ENCODE measurements at regions not wholly inside any gene's neighbourhood (a gene's known extent, or its start where the extent isn't known, plus 50 kb on each side); places are given as distances from the start of the nearest gene placed in this dataset.

GRCh38 chr16:8377864-8378263, 212.4 kb downstream of the TMEM114 start:
- CTCF ChIA-PET, result no interaction called here
- POLR2A ChIA-PET, result no interaction called here

GRCh38 chr16:8376858-8377257, 213.5 kb downstream of the TMEM114 start:
- POLR2A ChIA-PET, result no interaction called here
- CTCF ChIA-PET, result no interaction called here

DNA sequence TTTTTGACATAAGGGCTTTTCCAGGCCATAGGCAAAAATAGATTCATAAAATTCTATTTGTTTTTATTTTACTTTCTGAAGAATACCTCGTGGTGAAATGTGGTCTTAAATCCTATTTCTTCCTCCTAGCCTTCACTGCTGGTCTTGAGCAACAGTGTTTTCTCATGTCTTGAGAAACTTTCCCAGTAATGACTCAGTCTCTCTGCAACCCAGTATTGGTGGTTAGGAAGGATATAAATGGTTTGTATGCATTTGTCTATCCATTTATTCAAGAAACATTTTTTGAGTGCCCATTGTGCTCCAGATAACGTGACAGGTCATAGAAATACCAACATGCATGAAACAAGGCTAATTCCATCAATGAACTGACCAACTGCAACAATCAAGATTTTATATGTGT, 213.9 kb downstream of the TMEM114 start:
- ChIA-PET CTCF (no interaction called here), POLR2A (no interaction called here)

- ChIA-PET CTCF (no interaction called here), POLR2A (no interaction called here)
Observed at GRCh38 chr16:8375232-8375587, 215.1 kb downstream of the TMEM114 start.

DNA sequence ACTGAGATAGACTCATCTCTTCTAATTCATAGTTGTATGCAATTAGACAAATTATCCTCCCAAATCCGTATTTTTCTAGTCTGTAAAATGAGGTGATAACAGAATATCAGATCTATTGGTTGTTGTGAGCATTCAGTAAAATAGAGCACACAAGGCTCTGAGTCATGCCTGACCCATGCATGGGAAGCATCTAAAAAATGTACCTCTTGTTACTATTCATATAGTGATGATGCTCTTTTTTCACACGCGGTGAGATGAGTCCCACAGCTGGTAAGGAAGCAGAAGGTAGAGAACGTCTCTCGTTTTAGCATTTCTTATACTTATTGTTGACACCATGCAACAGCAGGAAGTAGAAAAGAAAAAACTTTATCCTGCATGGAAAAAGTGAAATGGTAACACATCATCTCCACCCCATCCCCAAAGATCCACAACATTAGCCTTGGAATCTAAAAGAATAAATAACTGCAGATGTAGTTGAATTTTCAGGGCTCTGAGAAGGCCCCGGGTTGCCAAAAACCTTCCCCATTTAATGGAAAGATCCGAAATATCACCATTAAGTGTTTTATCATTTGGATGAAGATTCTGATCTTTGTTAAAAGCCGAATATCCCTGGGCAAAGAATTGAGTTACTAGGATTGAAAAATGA, 215.6 kb downstream of the TMEM114 start:
- POLR2A ChIA-PET, result no interaction called here
- CTCF ChIA-PET, result no interaction called here

DNA sequence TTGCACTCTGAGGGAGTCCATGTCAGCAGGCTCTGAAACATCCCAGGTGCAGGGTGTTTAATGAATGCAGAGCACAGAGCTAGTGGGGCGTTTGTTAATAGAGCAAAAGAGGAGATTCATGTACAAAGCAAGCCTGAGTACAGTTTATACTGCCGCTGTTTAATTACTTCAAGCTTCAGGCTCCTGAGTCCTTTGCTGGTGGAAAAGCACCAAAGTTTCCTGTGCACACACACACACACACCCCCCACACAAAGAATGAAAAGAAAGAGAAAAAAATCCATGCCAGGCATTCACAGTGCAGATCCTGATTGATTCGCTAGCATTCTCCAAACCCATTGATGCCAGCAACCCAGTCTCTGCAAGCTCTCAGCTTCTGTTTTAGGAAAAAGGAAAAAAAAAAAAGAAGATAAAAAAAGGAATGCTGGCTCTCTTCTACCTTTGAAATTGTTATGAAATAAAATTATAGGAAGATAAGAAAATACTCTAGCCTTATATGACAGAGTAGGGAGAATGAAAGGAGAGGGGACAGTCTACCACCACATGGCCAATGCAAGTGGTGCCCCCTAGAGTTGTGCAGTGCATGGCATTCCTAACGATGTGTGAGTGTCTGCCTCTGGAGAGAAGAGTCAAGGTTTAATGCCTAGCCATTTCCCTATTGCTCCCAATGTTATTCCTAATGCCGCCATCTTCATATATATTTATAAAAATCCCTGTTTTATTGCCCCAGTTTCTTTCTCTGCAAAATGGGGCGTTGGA, 216.5 kb downstream of the TMEM114 start:
- POLR2A ChIA-PET, result no interaction called here

DNA sequence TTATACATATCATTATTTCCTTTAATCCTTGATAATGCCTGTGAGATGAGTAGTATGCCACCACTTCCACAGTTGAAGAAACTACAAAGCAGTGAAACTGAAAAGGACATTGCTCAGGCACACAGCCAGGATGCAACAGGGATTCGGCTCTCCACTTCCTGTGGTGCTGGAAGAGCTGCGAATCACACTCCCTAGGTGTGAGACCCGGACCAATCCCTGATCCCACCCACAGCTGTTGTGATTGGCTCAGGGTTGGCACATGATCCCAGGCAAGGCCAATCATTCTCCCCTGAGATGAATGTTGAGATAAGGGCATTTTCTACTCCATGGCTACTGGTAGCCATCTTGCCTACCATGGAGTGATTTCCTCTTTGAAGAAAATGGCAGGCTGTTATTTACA, 218.2 kb downstream of the TMEM114 start:
- CTCF ChIA-PET, result no interaction called here
- POLR2A ChIA-PET, result no interaction called here

More for the DNA sequence above, 216.5 kb downstream of the TMEM114 start:
- CTCF ChIA-PET, result no interaction called here

GRCh38 chr16:8370374-8371270, 219.7 kb downstream of the TMEM114 start:
- POLR2A ChIA-PET, result no interaction called here
- CTCF ChIA-PET, result no interaction called here

GRCh38 chr16:8358937-8359336, 231.4 kb downstream of the TMEM114 start:
- POLR2A ChIA-PET, result no interaction called here
- CTCF ChIA-PET, result no interaction called here

DNA sequence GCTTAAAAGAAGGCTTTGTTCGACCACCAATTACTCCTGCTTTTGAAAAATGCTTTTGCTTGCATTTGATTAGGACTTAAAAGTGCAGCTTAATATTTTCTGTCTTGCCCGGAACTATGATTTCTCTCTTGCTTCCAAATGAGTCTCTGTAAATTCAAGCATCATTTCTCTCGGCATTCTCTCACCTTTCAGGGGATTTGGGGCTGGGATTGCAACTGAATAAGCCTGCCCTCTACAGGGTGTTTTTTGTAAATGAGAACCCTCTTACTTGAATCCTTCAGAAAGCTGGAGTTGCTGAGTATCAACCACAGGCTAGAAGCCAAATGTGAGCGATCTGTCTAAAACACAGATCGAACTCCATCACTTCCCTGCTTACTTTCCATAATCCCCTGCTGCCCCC, 234.6 kb downstream of the TMEM114 start:
- CTCF ChIA-PET, result interaction anchor here (0.7 kb wide), 1 partner anchor 22 kb away, joined by 3 read pairs; no protein-coding TSS in a partner anchor

GRCh38 chr16:8346294-8346693, 244.0 kb downstream of the TMEM114 start:
- ChIA-PET POLR2A (no interaction called here), CTCF (no interaction called here)

More for the DNA sequence above, 234.6 kb downstream of the TMEM114 start:
- POLR2A ChIA-PET, result no interaction called here

GRCh38 chr16:8342276-8342675, 248.0 kb downstream of the TMEM114 start:
- ChIA-PET CTCF (no interaction called here), POLR2A (no interaction called here)

DNA sequence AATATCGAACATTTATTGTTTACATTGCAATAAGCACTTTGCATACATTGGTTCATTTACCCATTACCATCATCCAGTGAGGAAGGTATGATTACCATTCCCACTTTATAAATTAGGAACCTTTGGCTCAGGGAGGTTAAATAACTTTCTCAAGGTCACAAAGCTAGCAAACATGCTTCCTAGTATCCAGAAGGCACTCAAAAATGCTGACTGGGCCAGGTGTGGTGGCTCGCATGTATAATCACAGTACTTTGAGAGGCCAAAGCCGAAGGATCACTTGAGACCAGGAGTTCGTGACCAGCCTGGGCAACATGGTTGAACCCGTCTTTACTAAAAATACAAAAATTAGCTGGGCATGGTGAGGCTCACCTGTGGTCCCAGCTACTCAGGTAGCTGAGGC, 259.6 kb downstream of the TMEM114 start:
- ChIA-PET CTCF (interaction anchor here (1.4 kb wide), 1 partner anchor 20 kb away, joined by 3 read pairs; no protein-coding TSS in a partner anchor), POLR2A (no interaction called here)

DNA sequence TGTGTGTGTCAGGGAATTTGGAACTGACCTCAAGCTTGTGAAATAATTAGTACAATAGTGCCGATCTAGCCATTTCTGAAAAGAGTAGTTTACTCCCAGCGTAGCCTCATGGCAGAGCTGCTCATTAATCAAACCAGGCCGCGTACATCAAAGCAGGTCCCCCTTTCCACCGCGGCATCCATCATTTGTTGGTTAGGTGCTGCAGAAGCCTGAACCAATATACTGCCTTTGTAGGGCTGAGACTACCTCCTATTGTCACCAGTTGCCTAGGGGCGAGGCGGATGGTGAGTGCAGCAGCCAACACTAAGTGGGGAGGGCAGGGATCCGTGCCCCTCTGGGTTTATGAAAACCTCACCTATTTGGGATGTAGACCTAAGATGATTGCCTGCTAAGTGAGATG, 264.1 kb downstream of the TMEM114 start:
- POLR2A ChIA-PET, result no interaction called here
- CTCF ChIA-PET, result no interaction called here

- ChIA-PET POLR2A (no interaction called here), CTCF (no interaction called here)
Observed at GRCh38 chr16:8323153-8323552, 267.2 kb downstream of the TMEM114 start.

GRCh38 chr16:8320131-8320530, 270.2 kb downstream of the TMEM114 start:
- POLR2A ChIA-PET, result no interaction called here
- CTCF ChIA-PET, result no interaction called here

- CTCF ChIA-PET, result interaction anchor here (0.9 kb wide), 1 partner anchor 20 kb away, joined by 3 read pairs; no protein-coding TSS in a partner anchor
- POLR2A ChIA-PET, result no interaction called here
Observed at GRCh38 chr16:8310816-8311215, 279.5 kb downstream of the TMEM114 start.

- ChIA-PET CTCF (interaction anchor here (0.9 kb wide), 1 partner anchor 20 kb away, joined by 3 read pairs; no protein-coding TSS in a partner anchor), POLR2A (no interaction called here)
Observed at GRCh38 chr16:8310323-8310722, 280.0 kb downstream of the TMEM114 start.

GRCh38 chr16:8305201-8305600, 285.1 kb downstream of the TMEM114 start:
- POLR2A ChIA-PET, result no interaction called here

DNA sequence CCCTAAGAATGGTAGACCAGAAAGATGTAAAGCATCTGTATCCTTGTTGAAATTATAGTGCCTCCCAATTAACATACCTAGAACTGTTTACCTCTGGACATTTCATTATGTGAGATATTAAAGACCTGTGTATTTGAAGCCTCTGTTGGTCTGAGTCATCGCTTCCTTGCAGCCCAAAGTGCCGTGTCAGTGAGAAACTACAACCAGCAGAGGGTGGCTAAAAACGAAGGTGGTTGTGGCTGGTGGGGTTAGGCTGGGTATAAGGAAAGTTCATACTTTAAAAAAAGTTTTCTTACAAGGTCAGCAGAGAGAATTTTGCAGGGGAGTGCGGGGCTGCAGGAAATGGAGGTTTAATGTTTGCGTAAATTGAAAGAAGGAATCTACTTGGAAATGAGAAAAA, 290.7 kb downstream of the TMEM114 start:
- POLR2A ChIA-PET, result no interaction called here
- CTCF ChIA-PET, result no interaction called here

More at GRCh38 chr16:8305201-8305600, 285.1 kb downstream of the TMEM114 start:
- CTCF ChIA-PET, result no interaction called here
